ENCODE measurements at regions not wholly inside any gene's neighbourhood (a gene's known extent, or its start where the extent isn't known, plus 50 kb on each side); places are given as distances from the start of the nearest gene placed in this dataset.

GRCh38 chr10:89095701-89096391 lies 105.2 kb downstream of the FAS start:
- DNase-seq (ENCODE audit: low read depth): no peak

DNA sequence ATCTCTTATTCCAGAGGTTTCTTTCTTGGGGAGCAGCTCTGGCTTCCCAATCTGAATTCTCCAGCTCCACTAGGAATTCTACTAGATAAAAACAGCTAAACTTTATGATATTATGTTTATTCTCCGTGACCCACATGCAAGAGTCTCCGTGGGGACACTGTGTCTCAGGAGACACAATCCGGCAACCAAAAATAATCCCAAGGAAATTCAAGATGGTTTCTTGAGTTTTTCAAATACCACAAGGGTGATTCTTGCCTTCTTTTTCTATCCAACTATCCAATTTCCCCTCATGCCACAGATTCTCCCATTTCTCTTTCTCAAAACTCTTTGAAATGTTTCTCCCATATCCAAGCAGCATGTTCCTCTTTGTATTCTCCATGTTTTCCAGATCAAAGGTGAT lies 103.1 kb downstream of the FAS start:
- no peak for DNase-seq (ENCODE audit: low read depth)

DNA sequence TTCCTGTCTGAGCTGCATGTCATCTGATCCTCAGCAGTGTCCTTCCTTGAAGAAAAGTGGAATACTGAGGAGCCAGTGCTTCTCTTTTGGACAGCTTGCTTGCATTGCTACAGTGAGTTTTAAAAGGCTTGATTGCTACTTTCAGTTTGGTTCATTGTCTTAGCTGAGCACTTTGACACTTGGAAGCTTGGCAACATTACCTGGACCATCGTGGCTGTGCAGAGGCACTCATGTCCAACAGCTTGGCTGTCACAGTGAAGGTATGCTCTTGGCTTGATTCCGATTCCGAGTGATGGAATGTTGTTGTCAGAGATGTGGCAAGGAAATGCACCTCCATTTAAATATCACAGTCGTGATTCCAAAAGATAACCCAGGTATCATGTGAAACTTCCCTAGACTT lies 102.4 kb downstream of the FAS start:
- DNase-seq (ENCODE audit: low read depth): no peak

GRCh38 chr10:89092439-89092838 lies 101.8 kb downstream of the FAS start:
- no peak for DNase-seq (ENCODE audit: low read depth)

DNA sequence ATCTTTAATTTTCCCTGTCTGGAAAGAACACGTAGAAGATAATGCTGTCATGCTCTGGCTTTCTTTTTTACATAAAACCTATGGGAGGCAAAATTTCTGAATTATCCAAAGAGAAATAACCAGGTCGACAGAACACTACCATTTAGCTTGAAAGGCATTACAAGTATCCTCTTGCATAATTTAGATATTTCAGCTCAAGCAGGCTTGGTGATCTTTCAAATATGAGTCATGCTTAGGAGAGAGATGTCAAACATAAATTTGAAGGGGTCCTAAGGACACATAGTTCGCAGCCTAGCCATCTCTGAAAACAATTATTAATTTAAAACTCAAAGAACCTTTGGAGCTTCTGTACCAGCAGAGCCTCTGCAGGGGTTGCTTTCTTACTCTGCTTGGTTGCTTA lies 100.9 kb downstream of the FAS start:
- DNase-seq (ENCODE audit: low read depth): no peak

- DNase-seq (ENCODE audit: low read depth): no peak
These were observed 100.3 kb downstream of the FAS start for GRCh38 chr10:89090756-89091445.

- peak; percentile 16 for DNase-seq (ENCODE audit: low read depth)
These were observed 96.4 kb downstream of the FAS start for GRCh38 chr10:89086801-89087521.

GRCh38 chr10:89085153-89085552 lies 94.6 kb downstream of the FAS start:
- DNase-seq (ENCODE audit: low read depth): peak; percentile 18

GRCh38 chr10:89082086-89082485 lies 91.5 kb downstream of the FAS start:
- DNase-seq (ENCODE audit: low read depth): no peak

DNA sequence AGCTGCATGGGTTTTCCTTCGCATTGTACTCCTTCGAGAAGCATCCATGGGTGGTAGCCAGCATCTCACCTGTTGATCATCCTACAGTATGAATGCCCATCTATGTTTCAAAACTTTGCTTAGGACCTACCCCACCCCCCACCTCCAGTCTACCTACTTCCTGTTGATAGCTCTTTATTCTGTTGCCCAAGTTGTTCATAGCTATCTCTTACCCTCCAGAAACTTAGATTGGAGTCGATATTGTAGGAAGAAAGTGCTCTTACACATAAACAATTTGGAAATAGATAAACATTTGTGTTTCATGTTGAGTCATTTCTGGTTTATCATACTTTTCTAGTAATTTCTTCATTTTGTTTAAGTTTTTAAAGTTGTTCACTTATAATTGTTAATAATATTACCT lies 90.1 kb downstream of the FAS start:
- no peak for DNase-seq (ENCODE audit: low read depth)

- DNase-seq (ENCODE audit: low read depth): peak; percentile 48
These were observed 89.4 kb downstream of the FAS start for GRCh38 chr10:89079961-89080360.

- DNase-seq (ENCODE audit: low read depth): no peak
These were observed 88.4 kb downstream of the FAS start for GRCh38 chr10:89078724-89079672.

DNA sequence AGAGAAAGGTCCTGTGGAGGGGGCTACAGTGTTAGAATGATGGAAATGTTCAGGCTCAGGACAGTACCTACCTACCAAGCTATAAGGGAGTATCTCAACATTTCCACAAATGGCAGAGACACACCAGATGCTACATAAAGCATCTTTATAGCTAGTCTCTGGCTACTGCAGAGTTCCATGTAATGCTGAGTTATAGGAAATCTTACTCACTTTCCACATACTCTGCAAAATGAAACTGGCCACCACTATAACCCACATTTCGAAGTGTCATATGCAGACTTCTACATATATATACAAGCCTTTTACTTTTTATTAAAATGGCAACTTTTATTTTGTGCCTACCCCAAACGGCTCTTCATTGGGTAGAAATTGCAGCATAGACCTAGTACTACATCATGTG lies 85.5 kb downstream of the FAS start:
- no peak for DNase-seq (ENCODE audit: low read depth)

- DNase-seq (ENCODE audit: low read depth): no peak
These were observed 85.0 kb downstream of the FAS start for GRCh38 chr10:89075631-89076030.

GRCh38 chr10:89074120-89074519 lies 83.5 kb downstream of the FAS start:
- peak; percentile 51 for DNase-seq (ENCODE audit: low read depth)

- DNase-seq (ENCODE audit: low read depth): peak; percentile 55
These were observed 83.1 kb downstream of the FAS start for GRCh38 chr10:89073719-89074118.

- no peak for DNase-seq (ENCODE audit: low read depth)
These were observed 79.0 kb downstream of the FAS start for GRCh38 chr10:89069589-89069988.
